VCaP (cell line): ENCODE measurements at regions not wholly inside any gene's neighbourhood (a gene's known extent, or its start where the extent isn't known, plus 50 kb on each side); places are given as distances from the start of the nearest gene placed in this dataset.

Source experiments
- H3K27ac ChIP-seq: fragments of 450-650 bp; 2 replicates; pipeline ENCODE4 v1.5.1; 2017
- CTCF ChIP-seq: fragments of 450-650 bp; conservative IDR thresholded peaks from 2 replicates; pipeline ENCODE4 v1.5.1; 2017; ENCODE audit warnings: mild to moderate bottlenecking, moderate library complexity

GRCh38 chr14:37862263-37862662 lies 266.8 kb downstream of the TTC6 start:
- H3K27ac ChIP-seq = no peak overlapping the region
- no peak for TF ChIP-seq CTCF

- TF ChIP-seq CTCF = no peak
Measured at GRCh38 chr14:37864128-37864527, 268.7 kb downstream of the TTC6 start.

GRCh38 chr14:37864861-37865718 lies 269.7 kb downstream of the TTC6 start:
- peak overlapping the region; percentile 78 for H3K27ac ChIP-seq
- TF ChIP-seq CTCF = no peak

More at GRCh38 chr14:37864128-37864527, 268.7 kb downstream of the TTC6 start:
- H3K27ac ChIP-seq = peak overlapping the region; percentile 78

- no peak for TF ChIP-seq CTCF
- H3K27ac ChIP-seq = peak overlapping the region; percentile 78
Measured at GRCh38 chr14:37865719-37866549, 270.5 kb downstream of the TTC6 start.

- no peak for TF ChIP-seq CTCF
- H3K27ac ChIP-seq = peak overlapping the region; percentile 71; the same call in 1 of the 2 replicates
Measured at GRCh38 chr14:37869633-37870032, 274.2 kb downstream of the TTC6 start.

- peak overlapping the region; percentile 71 for H3K27ac ChIP-seq
- TF ChIP-seq CTCF = no peak
Measured at GRCh38 chr14:37870170-37870569, 274.7 kb downstream of the TTC6 start.

- peak overlapping the region; percentile 71 for H3K27ac ChIP-seq
- no peak for TF ChIP-seq CTCF
Measured at GRCh38 chr14:37870632-37871346, 275.4 kb downstream of the TTC6 start.

- H3K27ac ChIP-seq = peak overlapping the region; percentile 15; the same call in 1 of the 2 replicates
Measured at GRCh38 chr14:37874065-37874428, 278.6 kb downstream of the TTC6 start.
